ENCODE measurements at regions not wholly inside any gene's neighbourhood (a gene's known extent, or its start where the extent isn't known, plus 50 kb on each side); places are given as distances from the start of the nearest gene placed in this dataset.

GRCh38 chr10:94093286-94093905 lies 99.7 kb downstream of the PLCE1 start:
- peaks cover 2% of the 10 kb centered on the region for H3K27me3 Mint-ChIP-seq
- H3K36me3 Mint-ChIP-seq = no peaks in the 10 kb centered on the region
- H3K4me1 Mint-ChIP-seq (ENCODE audit: low read depth) = no peaks in the 10 kb centered on the region
- no peak overlapping the region for H3K4me3 Mint-ChIP-seq
- DNase-seq = no peak
- ChIA-PET CTCF (no interaction called here), POLR2A (no interaction called here)
- intact Hi-C loops (cut with micrococcal nuclease) = no loop called here
- H3K27ac Mint-ChIP-seq = no peak overlapping the region
- no peaks in the 10 kb centered on the region for H3K9me3 Mint-ChIP-seq

- Mint-ChIP-seq H3K27me3 (no peaks in the 10 kb centered on the region), H3K9me3 (no peaks in the 10 kb centered on the region), H3K4me1 (ENCODE audit: low read depth) (no peaks in the 10 kb centered on the region), H3K27ac (no peak overlapping the region), H3K36me3 (no peaks in the 10 kb centered on the region), H3K4me3 (no peak overlapping the region)
- CTCF ChIA-PET = no interaction called here
- POLR2A ChIA-PET = no interaction called here
- no peak for DNase-seq
- intact Hi-C loops (cut with micrococcal nuclease) = no loop called here
Measured at GRCh38 chr10:94094540-94094939, 100.8 kb downstream of the PLCE1 start.

- H3K4me3 Mint-ChIP-seq = no peak overlapping the region
- H3K36me3 Mint-ChIP-seq = no peaks in the 10 kb centered on the region
- no peak for DNase-seq
- ChIA-PET CTCF (no interaction called here), POLR2A (no interaction called here)
- H3K4me1 Mint-ChIP-seq (ENCODE audit: low read depth) = no peaks in the 10 kb centered on the region
- intact Hi-C loops (cut with micrococcal nuclease) = no loop called here
- H3K9me3 Mint-ChIP-seq = no peaks in the 10 kb centered on the region
- peaks cover 1% of the 10 kb centered on the region for H3K27me3 Mint-ChIP-seq
- H3K27ac Mint-ChIP-seq = no peak overlapping the region
Measured at GRCh38 chr10:94097656-94098055, 103.9 kb downstream of the PLCE1 start.

- no peak overlapping the region for H3K27ac Mint-ChIP-seq
- H3K36me3 Mint-ChIP-seq = no peaks in the 10 kb centered on the region
- no peak overlapping the region for H3K4me3 Mint-ChIP-seq
- ChIA-PET CTCF (no interaction called here), POLR2A (no interaction called here)
- peaks cover 1% of the 10 kb centered on the region for H3K27me3 Mint-ChIP-seq
- no peak for DNase-seq
- intact Hi-C loops (cut with micrococcal nuclease) = no loop called here
- H3K4me1 Mint-ChIP-seq (ENCODE audit: low read depth) = no peaks in the 10 kb centered on the region
- H3K9me3 Mint-ChIP-seq = no peaks in the 10 kb centered on the region
Measured at GRCh38 chr10:94098896-94099295, 105.2 kb downstream of the PLCE1 start.

GRCh38 chr10:94101894-94102293 lies 108.2 kb downstream of the PLCE1 start:
- POLR2A ChIA-PET = no interaction called here
- Mint-ChIP-seq H3K27me3 (peaks cover 1% of the 10 kb centered on the region), H3K27ac (no peak overlapping the region), H3K4me1 (ENCODE audit: low read depth) (no peaks in the 10 kb centered on the region), H3K4me3 (no peak overlapping the region), H3K36me3 (no peaks in the 10 kb centered on the region), H3K9me3 (no peaks in the 10 kb centered on the region)
- CTCF ChIA-PET = no interaction called here
- DNase-seq = no peak
- intact Hi-C loops (cut with micrococcal nuclease) = no loop called here

- ChIA-PET POLR2A (no interaction called here), CTCF (no interaction called here)
- H3K27ac Mint-ChIP-seq = no peak overlapping the region
- H3K4me3 Mint-ChIP-seq = no peak overlapping the region
- no peaks in the 10 kb centered on the region for H3K9me3 Mint-ChIP-seq
- H3K27me3 Mint-ChIP-seq = peaks cover 1% of the 10 kb centered on the region
- DNase-seq = no peak
- intact Hi-C loops (cut with micrococcal nuclease) = no loop called here
- H3K36me3 Mint-ChIP-seq = no peaks in the 10 kb centered on the region
- no peaks in the 10 kb centered on the region for H3K4me1 Mint-ChIP-seq (ENCODE audit: low read depth)
Measured at GRCh38 chr10:94102436-94102835, 108.7 kb downstream of the PLCE1 start.

GRCh38 chr10:94103192-94103591 lies 109.5 kb downstream of the PLCE1 start:
- ChIA-PET CTCF (no interaction called here), POLR2A (no interaction called here)
- Mint-ChIP-seq H3K36me3 (no peaks in the 10 kb centered on the region), H3K4me1 (ENCODE audit: low read depth) (no peaks in the 10 kb centered on the region), H3K27ac (no peak overlapping the region), H3K9me3 (no peaks in the 10 kb centered on the region), H3K4me3 (no peak overlapping the region), H3K27me3 (peaks cover 1% of the 10 kb centered on the region)
- intact Hi-C loops (cut with micrococcal nuclease) = no loop called here
- no peak for DNase-seq

- no peak overlapping the region for H3K27ac Mint-ChIP-seq
- DNase-seq = no peak
- peaks cover 1% of the 10 kb centered on the region for H3K27me3 Mint-ChIP-seq
- POLR2A ChIA-PET = no interaction called here
- CTCF ChIA-PET = no interaction called here
- no peaks in the 10 kb centered on the region for H3K4me1 Mint-ChIP-seq (ENCODE audit: low read depth)
- H3K4me3 Mint-ChIP-seq = no peak overlapping the region
- intact Hi-C loops (cut with micrococcal nuclease) = no loop called here
- H3K36me3 Mint-ChIP-seq = no peaks in the 10 kb centered on the region
- no peaks in the 10 kb centered on the region for H3K9me3 Mint-ChIP-seq
Measured at GRCh38 chr10:94103801-94104221, 110.1 kb downstream of the PLCE1 start.

- POLR2A ChIA-PET = no interaction called here
- no peaks in the 10 kb centered on the region for H3K4me1 Mint-ChIP-seq (ENCODE audit: low read depth)
- H3K27me3 Mint-ChIP-seq = peaks cover 1% of the 10 kb centered on the region
- no peaks in the 10 kb centered on the region for H3K36me3 Mint-ChIP-seq
- H3K4me3 Mint-ChIP-seq = no peak overlapping the region
- intact Hi-C loops (cut with micrococcal nuclease) = no loop called here
- no peak for DNase-seq
- CTCF ChIA-PET = no interaction called here
- no peak overlapping the region for H3K27ac Mint-ChIP-seq
- H3K9me3 Mint-ChIP-seq = no peaks in the 10 kb centered on the region
Measured at GRCh38 chr10:94104316-94105000, 110.7 kb downstream of the PLCE1 start.

GRCh38 chr10:94105226-94105625 lies 111.5 kb downstream of the PLCE1 start:
- ChIA-PET CTCF (no interaction called here), POLR2A (no interaction called here)
- DNase-seq = no peak
- no peak overlapping the region for H3K27ac Mint-ChIP-seq
- H3K36me3 Mint-ChIP-seq = no peaks in the 10 kb centered on the region
- H3K4me1 Mint-ChIP-seq (ENCODE audit: low read depth) = no peaks in the 10 kb centered on the region
- H3K9me3 Mint-ChIP-seq = no peaks in the 10 kb centered on the region
- intact Hi-C loops (cut with micrococcal nuclease) = no loop called here
- no peak overlapping the region for H3K4me3 Mint-ChIP-seq
- peaks cover 1% of the 10 kb centered on the region for H3K27me3 Mint-ChIP-seq

GRCh38 chr10:94107191-94107590 lies 113.5 kb downstream of the PLCE1 start:
- Mint-ChIP-seq H3K36me3 (no peaks in the 10 kb centered on the region), H3K4me3 (no peak overlapping the region), H3K4me1 (ENCODE audit: low read depth) (no peaks in the 10 kb centered on the region), H3K27me3 (no peaks in the 10 kb centered on the region), H3K27ac (no peak overlapping the region), H3K9me3 (no peaks in the 10 kb centered on the region)
- ChIA-PET POLR2A (no interaction called here), CTCF (no interaction called here)
- no peak for DNase-seq
- intact Hi-C loops (cut with micrococcal nuclease) = no loop called here

- intact Hi-C loops (cut with micrococcal nuclease) = no loop called here
- no peak overlapping the region for H3K4me3 Mint-ChIP-seq
- no peaks in the 10 kb centered on the region for H3K27me3 Mint-ChIP-seq
- peak; percentile 20 for DNase-seq
- H3K27ac Mint-ChIP-seq = no peak overlapping the region
- ChIA-PET CTCF (no interaction called here), POLR2A (no interaction called here)
- no peaks in the 10 kb centered on the region for H3K36me3 Mint-ChIP-seq
- no peaks in the 10 kb centered on the region for H3K9me3 Mint-ChIP-seq
- H3K4me1 Mint-ChIP-seq (ENCODE audit: low read depth) = no peaks in the 10 kb centered on the region
Measured at GRCh38 chr10:94108200-94108599, 114.5 kb downstream of the PLCE1 start.

GRCh38 chr10:94111367-94111766 lies 117.6 kb downstream of the PLCE1 start:
- no peaks in the 10 kb centered on the region for H3K4me1 Mint-ChIP-seq (ENCODE audit: low read depth)
- no peak overlapping the region for H3K4me3 Mint-ChIP-seq
- H3K36me3 Mint-ChIP-seq = no peaks in the 10 kb centered on the region
- no peak for DNase-seq
- CTCF ChIA-PET = no interaction called here
- intact Hi-C loops (cut with micrococcal nuclease) = no loop called here
- H3K27me3 Mint-ChIP-seq = no peaks in the 10 kb centered on the region
- no peaks in the 10 kb centered on the region for H3K9me3 Mint-ChIP-seq
- POLR2A ChIA-PET = no interaction called here
- H3K27ac Mint-ChIP-seq = no peak overlapping the region

Data from activated CD4-positive, alpha-beta memory T cell treated with anti-CD3 and anti-CD28 coated beads for 36 hours (primary cell).